Astrocyte of the cerebellum (primary cell): ENCODE measurements at regions not wholly inside any gene's neighbourhood (a gene's known extent, or its start where the extent isn't known, plus 50 kb on each side); places are given as distances from the start of the nearest gene placed in this dataset.

ENCODE experiments used
- DNase-seq: peaks from one replicate; pipeline ENCODE4 v3.0.0-alpha.2; 2011; ENCODE audit warnings: low read depth
- H3K4me3 ChIP-seq: 2 replicates; pipeline ENCODE4 v1.5.1; 2011; ENCODE audit warnings: mild to moderate bottlenecking, low read depth, low read length, moderate library complexity
- in situ Hi-C: cut with HindIII; loops from 2 replicates; pipeline ENCODE4 v1.10.0; 2017; ENCODE audit warnings: low sequenced_read_pairs
- TF ChIP-seq, protein P1 (sequence below): IDR thresholded peaks from 2 replicates; pipeline ENCODE4 v1.5.1; 2012; ENCODE audit warnings: low read length, low read depth, moderate library complexity, mild to moderate bottlenecking; ENCODE audit errors: missing control alignments

DNA sequence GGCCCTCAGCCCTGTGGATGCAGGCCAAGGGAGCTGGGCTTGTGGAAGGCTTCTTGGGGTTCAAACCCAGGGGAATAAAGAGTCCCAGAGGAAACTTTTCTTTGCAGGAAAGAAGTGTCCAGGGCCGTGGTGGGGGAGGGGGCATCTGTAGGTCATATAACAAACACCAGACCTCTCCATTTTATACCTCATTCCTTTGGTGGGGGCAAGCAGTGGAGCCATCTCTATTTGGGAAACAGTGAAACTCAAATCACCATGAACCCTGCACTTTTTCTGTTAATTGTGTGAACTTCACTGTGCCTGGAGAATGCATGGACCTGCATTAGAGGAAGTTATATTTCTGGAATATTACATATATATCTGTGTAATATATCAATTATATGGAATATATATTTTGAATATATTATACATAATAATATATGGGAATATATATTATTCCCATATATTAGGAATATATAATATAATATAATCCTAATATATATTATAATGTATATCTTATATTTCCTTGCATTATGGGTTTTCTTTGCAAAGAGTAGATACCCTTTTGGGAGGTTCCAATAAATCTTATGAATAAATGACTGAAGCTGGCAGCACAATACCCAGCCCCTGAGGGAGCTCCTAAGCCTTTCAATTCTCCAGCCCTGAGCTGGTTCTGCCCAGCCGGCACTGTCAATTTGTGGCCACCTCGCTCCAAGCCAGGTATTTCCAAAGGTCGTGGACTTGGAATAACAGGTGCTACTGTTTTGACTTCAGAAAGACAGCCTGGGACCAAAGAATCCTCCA, 97.7 kb upstream of the PKDCC start:
- TF ChIP-seq, protein P1, sequence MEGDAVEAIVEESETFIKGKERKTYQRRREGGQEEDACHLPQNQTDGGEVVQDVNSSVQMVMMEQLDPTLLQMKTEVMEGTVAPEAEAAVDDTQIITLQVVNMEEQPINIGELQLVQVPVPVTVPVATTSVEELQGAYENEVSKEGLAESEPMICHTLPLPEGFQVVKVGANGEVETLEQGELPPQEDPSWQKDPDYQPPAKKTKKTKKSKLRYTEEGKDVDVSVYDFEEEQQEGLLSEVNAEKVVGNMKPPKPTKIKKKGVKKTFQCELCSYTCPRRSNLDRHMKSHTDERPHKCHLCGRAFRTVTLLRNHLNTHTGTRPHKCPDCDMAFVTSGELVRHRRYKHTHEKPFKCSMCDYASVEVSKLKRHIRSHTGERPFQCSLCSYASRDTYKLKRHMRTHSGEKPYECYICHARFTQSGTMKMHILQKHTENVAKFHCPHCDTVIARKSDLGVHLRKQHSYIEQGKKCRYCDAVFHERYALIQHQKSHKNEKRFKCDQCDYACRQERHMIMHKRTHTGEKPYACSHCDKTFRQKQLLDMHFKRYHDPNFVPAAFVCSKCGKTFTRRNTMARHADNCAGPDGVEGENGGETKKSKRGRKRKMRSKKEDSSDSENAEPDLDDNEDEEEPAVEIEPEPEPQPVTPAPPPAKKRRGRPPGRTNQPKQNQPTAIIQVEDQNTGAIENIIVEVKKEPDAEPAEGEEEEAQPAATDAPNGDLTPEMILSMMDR, result no peak
- no peak overlapping the region for H3K4me3 ChIP-seq
- DNase-seq, result no peak
- in situ Hi-C loops, result no loop called here

DNA sequence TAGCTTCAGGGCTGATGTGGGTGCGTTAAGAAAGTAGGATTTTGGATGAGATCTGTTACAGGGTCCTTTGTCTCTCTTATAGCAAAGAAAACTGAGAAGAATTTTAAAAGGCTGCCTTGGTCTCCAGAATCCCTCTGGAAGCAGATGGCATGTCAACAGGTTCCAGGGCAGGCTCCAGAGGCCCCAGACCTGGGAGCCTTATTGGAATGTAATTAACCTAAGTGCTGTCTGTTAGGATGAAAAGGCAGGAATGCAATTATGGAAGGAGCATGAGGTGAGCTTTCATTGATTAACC, 97.2 kb upstream of the PKDCC start:
- no peak for DNase-seq
- no peak overlapping the region for H3K4me3 ChIP-seq
- TF ChIP-seq, protein P1, result no peak
- in situ Hi-C loops, result no loop called here

DNA sequence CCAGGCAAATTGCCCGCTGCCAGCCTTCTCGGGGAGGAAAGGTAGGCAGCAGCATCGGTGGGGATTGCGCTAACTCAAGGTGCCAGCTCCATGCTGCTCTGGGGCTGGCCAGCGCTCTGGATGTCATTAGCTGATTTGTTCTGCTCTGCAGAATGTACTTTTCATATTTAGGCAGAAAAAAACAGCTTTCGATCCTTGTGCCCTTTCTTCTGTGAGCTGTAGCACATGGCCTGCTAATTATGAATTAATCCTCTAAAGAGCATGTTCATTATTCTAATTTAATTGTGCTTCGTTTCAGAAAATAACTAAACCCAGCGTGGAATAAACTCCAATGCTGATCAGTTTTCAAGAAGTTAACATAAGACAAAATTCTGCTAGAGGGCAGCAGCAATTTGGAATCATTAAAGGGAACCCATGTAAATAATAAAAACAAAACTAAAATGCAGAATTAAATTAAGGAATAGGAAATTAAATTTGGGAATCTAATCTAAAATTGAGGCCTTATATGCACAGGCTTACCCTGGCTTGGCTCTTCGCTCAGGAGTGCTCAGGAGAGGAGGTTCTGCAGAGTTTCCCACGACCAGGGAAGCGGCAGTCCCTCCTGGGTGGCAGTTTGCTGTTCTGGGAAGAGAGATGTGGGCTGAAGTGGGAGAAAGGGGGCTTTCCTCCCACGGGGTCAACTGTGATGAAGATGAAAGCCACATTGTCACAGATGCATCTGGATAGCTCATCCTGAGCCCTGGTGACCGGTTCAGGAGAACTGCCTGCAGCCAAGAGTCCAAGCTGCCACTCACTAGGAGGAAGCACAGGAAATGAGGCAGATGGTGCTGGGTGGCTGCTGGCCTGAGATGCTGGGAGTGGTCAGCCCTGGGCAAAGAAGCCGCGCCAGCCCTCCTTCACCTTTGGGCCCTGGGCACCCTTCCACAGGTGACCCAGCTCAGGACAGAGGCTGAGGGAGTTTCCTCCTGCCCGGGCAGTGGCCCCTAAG, 93.2 kb upstream of the PKDCC start:
- in situ Hi-C loops, result no loop called here
- TF ChIP-seq, protein P1, result no peak
- no peak for DNase-seq
- H3K4me3 ChIP-seq, result no peak overlapping the region

DNA sequence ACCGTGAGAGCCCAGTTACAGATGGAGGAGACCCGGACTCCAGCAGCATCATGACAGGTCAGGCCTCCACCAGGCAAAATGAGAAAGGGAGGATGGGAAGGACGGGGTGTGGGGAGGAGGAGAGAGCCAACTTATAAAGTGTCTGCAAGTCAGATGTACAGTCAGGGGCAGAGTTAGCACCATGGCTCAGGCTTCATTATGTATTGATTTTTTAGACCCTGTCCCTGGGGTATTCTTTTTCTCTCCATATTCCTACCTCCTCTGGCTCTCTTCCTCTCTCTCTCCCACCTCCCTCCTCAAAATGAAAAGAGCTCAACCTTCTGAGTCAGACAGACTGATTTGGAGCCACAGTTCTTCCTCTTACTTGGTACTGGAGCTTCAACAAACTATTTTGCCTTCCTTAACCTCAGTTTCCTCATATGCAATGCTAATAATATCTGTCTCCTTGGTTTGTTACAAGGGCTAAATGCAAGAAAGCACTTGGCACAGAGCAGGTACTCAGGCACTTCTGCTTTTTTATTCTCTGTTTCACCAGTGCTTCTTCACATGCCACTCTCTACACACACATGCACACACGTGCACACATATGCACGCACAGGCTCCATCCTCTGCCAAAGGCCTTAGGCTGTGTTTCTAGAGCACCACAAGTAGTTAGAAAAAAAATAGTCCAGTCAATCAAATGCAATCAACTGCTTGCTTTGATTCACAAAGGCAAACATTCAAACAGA, 92.3 kb upstream of the PKDCC start:
- no peak overlapping the region for H3K4me3 ChIP-seq
- in situ Hi-C loops, result no loop called here
- TF ChIP-seq, protein P1, result no peak
- DNase-seq, result no peak

DNA sequence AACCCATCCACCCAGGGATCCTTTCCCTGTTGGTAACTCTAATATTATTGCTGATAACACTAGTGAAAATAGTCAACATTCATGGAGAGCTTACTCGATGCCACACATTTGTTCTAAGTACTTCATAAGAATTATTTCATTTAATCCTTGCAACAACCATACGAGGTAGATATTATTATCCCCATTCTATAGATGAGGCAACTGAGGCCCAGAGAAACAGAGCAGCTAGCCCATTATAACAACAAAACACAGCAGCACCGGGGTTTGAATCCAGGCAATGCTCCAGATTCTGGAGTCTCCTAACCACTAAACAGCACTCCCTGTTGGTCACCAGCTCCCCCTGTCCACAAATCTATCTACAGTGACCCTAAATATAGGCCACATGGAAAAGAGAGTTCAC, 90.4 kb upstream of the PKDCC start:
- in situ Hi-C loops, result no loop called here
- H3K4me3 ChIP-seq, result no peak overlapping the region
- DNase-seq, result no peak
- TF ChIP-seq, protein P1, result no peak

DNA sequence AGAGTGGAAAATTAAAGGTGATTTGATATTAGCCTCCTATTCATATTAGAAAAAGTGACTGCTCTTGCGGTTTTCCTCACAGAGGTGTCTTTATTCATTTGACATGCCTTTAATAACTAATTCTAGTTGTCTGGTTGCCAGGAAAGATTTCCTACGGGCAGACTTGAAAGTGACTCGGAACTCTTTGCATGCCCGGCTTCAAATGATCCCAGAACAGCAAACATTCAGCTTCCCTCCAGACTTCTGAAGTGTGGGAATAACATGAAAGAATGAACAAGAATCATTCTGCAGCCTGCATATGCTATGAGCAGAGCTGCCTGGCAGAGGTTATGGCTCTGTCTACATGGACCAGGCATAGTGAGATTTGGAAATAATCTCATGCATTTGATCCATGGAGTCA, 89.6 kb upstream of the PKDCC start:
- TF ChIP-seq, protein P1, result no peak
- DNase-seq, result no peak
- no peak overlapping the region for H3K4me3 ChIP-seq
- in situ Hi-C loops, result no loop called here
